Neutrophil (primary cell): ENCODE measurements at regions not wholly inside any gene's neighbourhood (a gene's known extent, or its start where the extent isn't known, plus 50 kb on each side); places are given as distances from the start of the nearest gene placed in this dataset.

Experiments
- H3K27ac ChIP-seq: fragments of 200-600 bp; sonication (generic); 2 replicates; pipeline ENCODE4 v1.5.1; 2016; ENCODE audit warnings: mild to moderate bottlenecking, moderate library complexity
- H3K27me3 ChIP-seq: fragments of 200-600 bp; sonication (generic); 2 replicates; pipeline ENCODE4 v1.6.0; 2016; ENCODE audit warnings: mild to moderate bottlenecking
- H3K36me3 ChIP-seq: fragments of 200-600 bp; sonication (generic); 2 replicates; pipeline ENCODE4 v1.5.1; 2017
- H3K4me1 ChIP-seq, 2 experiments: fragments of 200-600 bp in 1 of 2; sonication (generic) in 1 of 2; 1 replicate in 1 of 2; 2 replicates in 1 of 2; pipeline versions ENCODE4 v1.5.1 to v1.6.1; 2013 to 2016; ENCODE audit warnings: low read depth in 1 of 2, low read length in 1 of 2, mild to moderate bottlenecking in 1 of 2, moderate library complexity in 1 of 2; ENCODE audit not compliant: control insufficient read depth in 1 of 2, insufficient read depth in 1 of 2
- H3K4me3 ChIP-seq, 2 experiments: fragments of 200-600 bp in 1 of 2; sonication (generic) in 1 of 2; 1 replicate in 1 of 2; 2 replicates in 1 of 2; pipeline ENCODE4 v1.5.1; 2013 to 2016; ENCODE audit warnings: low read depth in 1 of 2, low read length in 1 of 2, mild to moderate bottlenecking in 1 of 2, moderate library complexity in 1 of 2
- H3K9me3 ChIP-seq: fragments of 200-600 bp; sonication (generic); 2 replicates; pipeline ENCODE4 v1.5.1; 2016
- CTCF ChIP-seq: fragments of 200-600 bp; sonication (generic); IDR thresholded peaks from 2 replicates; pipeline ENCODE4 v1.5.1; 2016; ENCODE audit warnings: antibody characterized with exemption

GRCh38 chr13:59451236-59451635 is 712.5 kb downstream of the DIAPH3 start:
- peaks cover 4 to 14% of the 10 kb centered on the region in 2 experiments for H3K4me1 ChIP-seq
- no peaks in the 10 kb centered on the region for H3K36me3 ChIP-seq
- H3K27me3 ChIP-seq, result no peaks in the 10 kb centered on the region
- H3K27ac ChIP-seq, result no peak overlapping the region
- no peaks in the 10 kb centered on the region for H3K9me3 ChIP-seq
- no peak for TF ChIP-seq CTCF
- no peak overlapping the region for H3K4me3 ChIP-seq

GRCh38 chr13:59452189-59452890 is 711.4 kb downstream of the DIAPH3 start:
- no peak for TF ChIP-seq CTCF
- Histone ChIP-seq H3K4me1 (peaks cover 4 to 14% of the 10 kb centered on the region in 2 experiments), H3K27ac (no peak overlapping the region), H3K36me3 (no peaks in the 10 kb centered on the region), H3K27me3 (no peaks in the 10 kb centered on the region), H3K9me3 (no peaks in the 10 kb centered on the region), H3K4me3 (no peak overlapping the region)

GRCh38 chr13:59458908-59459579 is 704.7 kb downstream of the DIAPH3 start:
- no peaks in the 10 kb centered on the region for H3K9me3 ChIP-seq
- no peaks in the 10 kb centered on the region for H3K4me1 ChIP-seq
- H3K36me3 ChIP-seq, result no peaks in the 10 kb centered on the region
- H3K4me3 ChIP-seq, result no peak overlapping the region
- no peaks in the 10 kb centered on the region for H3K27me3 ChIP-seq
- H3K27ac ChIP-seq, result no peak overlapping the region
- TF ChIP-seq CTCF, result no peak

- Histone ChIP-seq H3K4me3 (no peak overlapping the region), H3K27me3 (no peaks in the 10 kb centered on the region)
- no peak for TF ChIP-seq CTCF
Observed at GRCh38 chr13:59459972-59460371, 703.8 kb downstream of the DIAPH3 start.

GRCh38 chr13:59461411-59461810 is 702.3 kb downstream of the DIAPH3 start:
- H3K27me3 ChIP-seq, result no peaks in the 10 kb centered on the region
- no peaks in the 10 kb centered on the region for H3K4me1 ChIP-seq
- H3K9me3 ChIP-seq, result no peaks in the 10 kb centered on the region
- no peak overlapping the region for H3K4me3 ChIP-seq
- TF ChIP-seq CTCF, result no peak
- no peak overlapping the region for H3K27ac ChIP-seq
- H3K36me3 ChIP-seq, result no peaks in the 10 kb centered on the region

More at GRCh38 chr13:59459972-59460371, 703.8 kb downstream of the DIAPH3 start:
- Histone ChIP-seq H3K4me1 (no peaks in the 10 kb centered on the region), H3K9me3 (no peaks in the 10 kb centered on the region), H3K27ac (no peak overlapping the region), H3K36me3 (no peaks in the 10 kb centered on the region)
